ENCODE measurements at regions not wholly inside any gene's neighbourhood (a gene's known extent, or its start where the extent isn't known, plus 50 kb on each side); places are given as distances from the start of the nearest gene placed in this dataset.

- Mint-ChIP-seq H3K4me1 (ENCODE audit: insufficient read depth, unreplicated experiment) (peaks cover 6% of the 10 kb centered on the region), H3K9me3 (ENCODE audit: unreplicated experiment) (no peaks in the 10 kb centered on the region), H3K36me3 (ENCODE audit: insufficient read depth, unreplicated experiment) (no peaks in the 10 kb centered on the region), H3K27ac (ENCODE audit: low read depth, unreplicated experiment) (no peak overlapping the region), H3K4me3 (ENCODE audit: unreplicated experiment) (no peak overlapping the region), H3K27me3 (ENCODE audit: insufficient read depth, unreplicated experiment) (no peaks in the 10 kb centered on the region)
- ChIA-PET CTCF (interaction anchor here (5.8 kb wide), 1 partner anchor 8 kb away, joined by 36 read pairs; no protein-coding TSS in a partner anchor), POLR2A (no interaction called here)
- no peak for DNase-seq (ENCODE audit: unreplicated experiment)
- BruUV-seq (replicated peaks), result no TSS peak
- intact Hi-C loops (cut with micrococcal nuclease), result no loop called here
- TF ChIP-seq CTCF (IDR thresholded peaks at IDR 0.05; ENCODE audit: unreplicated experiment), result no peak
Measured at GRCh38 chr7:7112868-7113267, 69.5 kb upstream of the C1GALT1 start.

GRCh38 chr7:7114575-7115291 lies 67.6 kb upstream of the C1GALT1 start:
- ChIA-PET POLR2A (interaction anchor here (0.9 to 1.0 kb wide), 2 partner anchors 64 to 67 kb away, joined by 4 to 5 read pairs; partner anchors contain the start of gene C1GALT1), CTCF (interaction anchor here (0.7 to 5.8 kb wide), 2 partner anchors 10 to 20 kb away, joined by 3 to 36 read pairs; no protein-coding TSS in a partner anchor)
- intact Hi-C loops (cut with micrococcal nuclease), result no loop called here
- peaks cover 6% of the 10 kb centered on the region for H3K4me1 Mint-ChIP-seq (ENCODE audit: insufficient read depth, unreplicated experiment)
- no peak overlapping the region for H3K4me3 Mint-ChIP-seq (ENCODE audit: unreplicated experiment)
- H3K36me3 Mint-ChIP-seq (ENCODE audit: insufficient read depth, unreplicated experiment), result no peaks in the 10 kb centered on the region
- H3K27me3 Mint-ChIP-seq (ENCODE audit: insufficient read depth, unreplicated experiment), result no peaks in the 10 kb centered on the region
- no TSS peak for BruUV-seq (replicated peaks)
- DNase-seq (ENCODE audit: unreplicated experiment), result no peak
- no peak overlapping the region for H3K27ac Mint-ChIP-seq (ENCODE audit: low read depth, unreplicated experiment)
- H3K9me3 Mint-ChIP-seq (ENCODE audit: unreplicated experiment), result no peaks in the 10 kb centered on the region
- TF ChIP-seq CTCF (IDR thresholded peaks at IDR 0.05; ENCODE audit: unreplicated experiment), result no peak

GRCh38 chr7:7117935-7118586 lies 64.3 kb upstream of the C1GALT1 start:
- no peak for DNase-seq (ENCODE audit: unreplicated experiment)
- Mint-ChIP-seq H3K36me3 (ENCODE audit: insufficient read depth, unreplicated experiment) (no peaks in the 10 kb centered on the region), H3K4me3 (ENCODE audit: unreplicated experiment) (no peak overlapping the region), H3K27me3 (ENCODE audit: insufficient read depth, unreplicated experiment) (no peaks in the 10 kb centered on the region), H3K27ac (ENCODE audit: low read depth, unreplicated experiment) (no peak overlapping the region), H3K9me3 (ENCODE audit: unreplicated experiment) (no peaks in the 10 kb centered on the region), H3K4me1 (ENCODE audit: insufficient read depth, unreplicated experiment) (peaks cover 6% of the 10 kb centered on the region)
- intact Hi-C loops (cut with micrococcal nuclease), result no loop called here
- TF ChIP-seq CTCF (IDR thresholded peaks at IDR 0.05; ENCODE audit: unreplicated experiment), result no peak
- ChIA-PET POLR2A (interaction anchor here (0.7 to 1.3 kb wide), 2 partner anchors 57 to 63 kb away, joined by 3 to 4 read pairs; no protein-coding TSS in a partner anchor), CTCF (interaction anchor here (5.8 kb wide), 1 partner anchor 13 kb away, joined by 36 read pairs; no protein-coding TSS in a partner anchor)
- no TSS peak for BruUV-seq (replicated peaks)

- ChIA-PET POLR2A (no interaction called here), CTCF (no interaction called here)
- Mint-ChIP-seq H3K9me3 (ENCODE audit: unreplicated experiment) (no peaks in the 10 kb centered on the region), H3K27ac (ENCODE audit: low read depth, unreplicated experiment) (no peak overlapping the region), H3K36me3 (ENCODE audit: insufficient read depth, unreplicated experiment) (no peaks in the 10 kb centered on the region), H3K27me3 (ENCODE audit: insufficient read depth, unreplicated experiment) (no peaks in the 10 kb centered on the region), H3K4me3 (ENCODE audit: unreplicated experiment) (no peak overlapping the region), H3K4me1 (ENCODE audit: insufficient read depth, unreplicated experiment) (peaks cover 12% of the 10 kb centered on the region)
- no TSS peak for BruUV-seq (replicated peaks)
- no peak for TF ChIP-seq CTCF (IDR thresholded peaks at IDR 0.05; ENCODE audit: unreplicated experiment)
- DNase-seq (ENCODE audit: unreplicated experiment), result no peak
- intact Hi-C loops (cut with micrococcal nuclease), result no loop called here
Measured at GRCh38 chr7:7118822-7119221, 63.5 kb upstream of the C1GALT1 start.
